Right cardiac atrium (tissue), 5 donors: ENCODE measurements at regions not wholly inside any gene's neighbourhood (a gene's known extent, or its start where the extent isn't known, plus 50 kb on each side); places are given as distances from the start of the nearest gene placed in this dataset.

Source experiments
- ATAC-seq, 2 donors: fragments of 200-7000 bp; cut with Tn5 transposase; one replicate each; pipeline versions ENCODE4 v1.8.0 to v1.9.1; 2020; ENCODE audit warnings: moderate library complexity in 2 of 2, mild to moderate bottlenecking in 1 of 2
- DNase-seq, 3 donors: peaks; one replicate each; pipeline ENCODE4 v3.0.0-alpha.2; 2020
- H3K27ac ChIP-seq: one replicate; pipeline ENCODE4 v1.5.1; 2013; ENCODE audit warnings: mild to moderate bottlenecking, low read length, control low read depth, moderate library complexity
- H3K27me3 ChIP-seq: one replicate; pipeline ENCODE4 v1.6.1; 2013; ENCODE audit not compliant: control insufficient read depth, insufficient read depth
- H3K4me1 ChIP-seq: one replicate; pipeline ENCODE4 v1.6.1; 2013; ENCODE audit warnings: low read length; ENCODE audit not compliant: control insufficient read depth, insufficient read depth
- H3K4me3 ChIP-seq: one replicate; pipeline ENCODE4 v1.5.1; 2013; ENCODE audit warnings: low read length, control low read depth
- H3K9me3 ChIP-seq: one replicate; pipeline ENCODE4 v1.6.1; 2013; ENCODE audit warnings: low read length; ENCODE audit not compliant: control insufficient read depth
- whole genome bisulfite sequencing: extraction: QIAGEN DNeasy Blood & Tissue Kit; methylation state at CpG from one replicate; pipeline ENCODE4 v1.1.7; 2013; 5-methylcytosine and 5-hydroxymethylcytosine counted together
- intact Hi-C, 4 donors: fragments of 100-400 bp; cut with DNase I; formaldehyde crosslinking; loops; one replicate each; pipeline versions ENCODE4 v1.11.0 to v1.14.0; 2022 to 2023
- donor health status: healthy with polysubstance abuse.
- donor health status: DM: no; HTN: yes; CAD: no.
- donor health status: DM: no; HTN: no; CAD: no.
- donor health status: DM: no; HTN: yes; CAD: no; lungs with severe emphysema.
- donor health status: DM: yes; HTN: yes; CAD: no.

GRCh38 chr11:121887976-121888557 is 227.9 kb downstream of the BLID start:
- no peak for ATAC-seq
- 70% methylated on average over 4 of the region's 4 CpGs for WGBS
- H3K9me3 ChIP-seq = no peaks in the 10 kb centered on the region
- no peak overlapping the region for H3K27ac ChIP-seq
- H3K4me1 ChIP-seq = peaks cover 6% of the 10 kb centered on the region
- no peaks in the 10 kb centered on the region for H3K27me3 ChIP-seq
- DNase-seq = no peak
- no peak overlapping the region for H3K4me3 ChIP-seq
- intact Hi-C loops = no loop called here

DNA sequence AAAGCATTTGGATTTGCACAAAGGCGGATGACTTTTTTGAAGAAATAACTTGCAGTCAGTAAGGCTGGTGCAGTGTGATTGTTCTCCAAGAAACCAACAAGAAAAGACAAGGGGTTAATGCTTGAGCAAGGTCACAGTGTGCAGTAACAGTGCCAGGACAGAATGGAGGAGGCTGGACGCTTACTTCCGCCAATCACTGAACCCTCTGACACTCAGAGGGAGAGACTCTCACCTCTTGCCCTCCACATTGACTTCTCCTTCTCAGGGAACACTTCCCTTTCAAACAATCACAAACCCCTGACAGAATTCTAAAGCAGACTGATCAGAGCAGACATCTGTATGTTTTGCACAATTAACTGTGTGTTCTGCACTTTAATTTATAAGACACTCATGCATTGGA is 228.4 kb downstream of the BLID start:
- H3K27ac ChIP-seq = no peak overlapping the region
- no peaks in the 10 kb centered on the region for H3K9me3 ChIP-seq
- peaks cover 6% of the 10 kb centered on the region for H3K4me1 ChIP-seq
- WGBS = 50% methylated on average over 3 of the region's 3 CpGs
- peak; percentile 55 to 66 for ATAC-seq
- no peak overlapping the region for H3K4me3 ChIP-seq
- H3K27me3 ChIP-seq = no peaks in the 10 kb centered on the region
- DNase-seq = no peak
- intact Hi-C loops = no loop called here

- no peak for ATAC-seq
- H3K4me1 ChIP-seq = peaks cover 3% of the 10 kb centered on the region
- no peak overlapping the region for H3K4me3 ChIP-seq
- H3K9me3 ChIP-seq = no peaks in the 10 kb centered on the region
- intact Hi-C loops = no loop called here
- no peaks in the 10 kb centered on the region for H3K27me3 ChIP-seq
- DNase-seq = no peak
- WGBS = 91% methylated on average over 2 of the region's 2 CpGs
- no peak overlapping the region for H3K27ac ChIP-seq
These were observed 229.0 kb downstream of the BLID start for GRCh38 chr11:121886996-121887395.

GRCh38 chr11:121886005-121886734 is 229.8 kb downstream of the BLID start:
- intact Hi-C loops = no loop called here
- H3K9me3 ChIP-seq = no peaks in the 10 kb centered on the region
- no peak overlapping the region for H3K27ac ChIP-seq
- no peaks in the 10 kb centered on the region for H3K27me3 ChIP-seq
- peak; percentile 46 to 82 (median 80) for DNase-seq
- WGBS = 33% methylated on average over 8 of the region's 8 CpGs
- no peak overlapping the region for H3K4me3 ChIP-seq
- peak; percentile 30 to 51 for ATAC-seq
- H3K4me1 ChIP-seq = peaks cover 3% of the 10 kb centered on the region

DNA sequence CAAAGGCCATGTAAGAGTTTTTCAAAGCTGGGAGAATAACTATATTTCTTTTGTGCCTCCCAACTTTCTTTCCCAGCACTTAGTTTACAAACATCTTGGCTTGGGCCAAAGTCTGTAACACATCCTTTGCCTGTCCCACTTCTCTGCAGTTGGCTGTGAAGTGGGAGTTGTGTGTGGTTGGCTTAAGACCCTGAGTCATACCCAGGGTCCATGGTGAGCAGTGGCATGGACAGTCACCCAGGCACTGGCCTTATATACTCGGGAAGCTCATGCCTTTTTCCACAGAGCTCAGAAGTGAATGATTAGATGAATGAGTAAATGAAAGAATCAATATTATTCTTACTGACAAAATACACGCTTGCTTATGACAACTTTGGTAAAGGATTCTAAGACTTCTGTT is 231.4 kb downstream of the BLID start:
- Histone ChIP-seq H3K4me3 (no peak overlapping the region), H3K4me1 (peaks cover 3% of the 10 kb centered on the region), H3K9me3 (no peaks in the 10 kb centered on the region), H3K27me3 (no peaks in the 10 kb centered on the region), H3K27ac (no peak overlapping the region)
- 96% methylated on average over 2 of the region's 2 CpGs for WGBS
- no peak for ATAC-seq
- intact Hi-C loops = no loop called here
- DNase-seq = no peak

- Histone ChIP-seq H3K9me3 (no peaks in the 10 kb centered on the region), H3K27ac (no peak overlapping the region), H3K27me3 (no peaks in the 10 kb centered on the region), H3K4me1 (peaks cover 3% of the 10 kb centered on the region), H3K4me3 (no peak overlapping the region)
- 92% methylated on average over 4 of the region's 4 CpGs for WGBS
- ATAC-seq (no peak), DNase-seq (no peak)
- intact Hi-C loops = no loop called here
These were observed 234.2 kb downstream of the BLID start for GRCh38 chr11:121881806-121882205.

- DNase-seq (no peak), ATAC-seq (no peak)
- 80% methylated on average over 6 of the region's 6 CpGs for WGBS
- Histone ChIP-seq H3K4me3 (no peak overlapping the region), H3K27me3 (no peaks in the 10 kb centered on the region), H3K9me3 (no peaks in the 10 kb centered on the region), H3K4me1 (no peaks in the 10 kb centered on the region), H3K27ac (no peak overlapping the region)
- intact Hi-C loops = no loop called here
These were observed 238.9 kb downstream of the BLID start for GRCh38 chr11:121877152-121877551.

GRCh38 chr11:121873766-121874165 is 242.2 kb downstream of the BLID start:
- no peaks in the 10 kb centered on the region for H3K9me3 ChIP-seq
- H3K4me1 ChIP-seq = peaks cover 2% of the 10 kb centered on the region
- no peak overlapping the region for H3K27ac ChIP-seq
- H3K27me3 ChIP-seq = no peaks in the 10 kb centered on the region
- ATAC-seq (no peak), DNase-seq (no peak)
- intact Hi-C loops = no loop called here
- H3K4me3 ChIP-seq = no peak overlapping the region
- 93% methylated on average over 4 of the region's 4 CpGs for WGBS

- intact Hi-C loops = no loop called here
- no peak for DNase-seq
- H3K4me1 ChIP-seq = peaks cover 2% of the 10 kb centered on the region
- no peak overlapping the region for H3K27ac ChIP-seq
- H3K27me3 ChIP-seq = no peaks in the 10 kb centered on the region
- 83% methylated on average over 5 of the region's 5 CpGs for WGBS
- no peak for ATAC-seq
- H3K4me3 ChIP-seq = no peak overlapping the region
- H3K9me3 ChIP-seq = no peaks in the 10 kb centered on the region
These were observed 243.7 kb downstream of the BLID start for GRCh38 chr11:121872356-121872755.

DNA sequence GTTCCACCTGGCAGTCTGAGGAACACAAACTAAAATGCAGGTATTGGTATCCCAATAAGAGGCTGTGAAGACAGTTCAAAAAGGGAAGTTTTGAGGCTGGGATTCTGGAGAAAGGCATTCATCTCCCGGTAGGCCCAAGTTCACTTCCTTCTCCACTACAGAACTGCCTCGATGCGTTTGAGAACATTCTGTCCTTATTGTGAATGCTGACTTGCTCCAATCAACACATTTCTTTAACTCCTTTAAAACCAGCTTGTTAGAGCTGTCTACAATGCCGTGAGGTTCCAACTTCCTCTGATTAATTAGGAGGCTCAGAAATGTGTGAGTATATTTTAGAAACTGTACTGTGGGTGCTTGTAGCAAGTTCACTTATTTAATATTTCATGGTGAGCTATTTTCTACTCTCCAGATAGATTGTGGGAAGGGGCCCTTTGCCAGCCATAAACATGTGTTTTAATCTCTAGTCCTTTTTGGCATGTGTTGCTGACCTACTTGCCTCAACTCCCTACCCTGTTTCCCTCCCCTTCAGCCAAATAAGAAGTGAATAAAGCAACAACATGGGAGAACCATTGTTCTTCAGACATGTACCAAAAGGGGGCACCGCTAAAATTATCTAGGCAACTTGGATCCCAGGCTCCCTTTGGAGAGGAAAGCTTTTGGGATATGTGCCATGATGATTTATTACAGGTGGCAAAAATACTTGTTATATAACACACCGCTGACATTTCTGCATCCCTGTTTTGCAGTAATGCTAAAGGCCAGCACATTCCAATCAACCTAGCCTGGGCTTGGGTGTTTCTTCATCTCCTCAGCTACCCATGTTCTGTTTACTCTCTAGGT is 245.6 kb downstream of the BLID start:
- peak; percentile 71 to 90 for ATAC-seq
- DNase-seq = no peak
- no peak overlapping the region for H3K4me3 ChIP-seq
- H3K9me3 ChIP-seq = no peaks in the 10 kb centered on the region
- H3K4me1 ChIP-seq = peaks cover 2% of the 10 kb centered on the region
- H3K27ac ChIP-seq = peak overlapping the region; percentile 61
- intact Hi-C loops = no loop called here
- H3K27me3 ChIP-seq = no peaks in the 10 kb centered on the region
- 39% methylated on average over 6 of the region's 6 CpGs for WGBS

GRCh38 chr11:121869478-121869877 is 246.5 kb downstream of the BLID start:
- Histone ChIP-seq H3K27me3 (no peaks in the 10 kb centered on the region), H3K9me3 (no peaks in the 10 kb centered on the region), H3K4me1 (peaks cover 2% of the 10 kb centered on the region), H3K4me3 (no peak overlapping the region), H3K27ac (peak overlapping the region; percentile 32)
- intact Hi-C loops = no loop called here
- 74% methylated on average over 7 of the region's 7 CpGs for WGBS
- DNase-seq (no peak), ATAC-seq (no peak)
